Type B pancreatic cell (in vitro differentiated cells): ENCODE measurements at regions not wholly inside any gene's neighbourhood (a gene's known extent, or its start where the extent isn't known, plus 50 kb on each side); places are given as distances from the start of the nearest gene placed in this dataset.

Source experiments
- DNase-seq: peaks from one replicate; pipeline ENCODE4 v3.0.0; 2021; ENCODE audit warnings: mixed read lengths; ENCODE audit not compliant: unreplicated experiment; ENCODE audit errors: extremely low spot score
- H3K27ac Mint-ChIP-seq: 2 replicates; pipeline ENCODE4 v1.8.0; 2021; ENCODE audit warnings: mild to moderate bottlenecking, mixed read lengths
- H3K27me3 Mint-ChIP-seq: 2 replicates; pipeline ENCODE4 v1.8.0; 2021; ENCODE audit warnings: mixed read lengths
- H3K36me3 Mint-ChIP-seq: 2 replicates; pipeline ENCODE4 v1.8.0; 2021; ENCODE audit warnings: mixed read lengths
- H3K4me1 Mint-ChIP-seq: one replicate; pipeline ENCODE4 v1.8.0; 2021; ENCODE audit warnings: mixed read lengths; ENCODE audit not compliant: unreplicated experiment
- H3K4me3 Mint-ChIP-seq: 2 replicates; pipeline ENCODE4 v1.8.0; 2021; ENCODE audit warnings: mild to moderate bottlenecking, mixed read lengths
- H3K9me3 Mint-ChIP-seq: 2 replicates; pipeline ENCODE4 v1.8.0; 2021; ENCODE audit warnings: mixed read lengths
- TF ChIP-seq, protein P1 (sequence below): fragments of 200-600 bp; sonication (generic); conservative IDR thresholded peaks from 2 replicates; pipeline ENCODE4 v1.5.0; 2021; ENCODE audit warnings: antibody characterized with exemption, mild to moderate bottlenecking

DNA sequence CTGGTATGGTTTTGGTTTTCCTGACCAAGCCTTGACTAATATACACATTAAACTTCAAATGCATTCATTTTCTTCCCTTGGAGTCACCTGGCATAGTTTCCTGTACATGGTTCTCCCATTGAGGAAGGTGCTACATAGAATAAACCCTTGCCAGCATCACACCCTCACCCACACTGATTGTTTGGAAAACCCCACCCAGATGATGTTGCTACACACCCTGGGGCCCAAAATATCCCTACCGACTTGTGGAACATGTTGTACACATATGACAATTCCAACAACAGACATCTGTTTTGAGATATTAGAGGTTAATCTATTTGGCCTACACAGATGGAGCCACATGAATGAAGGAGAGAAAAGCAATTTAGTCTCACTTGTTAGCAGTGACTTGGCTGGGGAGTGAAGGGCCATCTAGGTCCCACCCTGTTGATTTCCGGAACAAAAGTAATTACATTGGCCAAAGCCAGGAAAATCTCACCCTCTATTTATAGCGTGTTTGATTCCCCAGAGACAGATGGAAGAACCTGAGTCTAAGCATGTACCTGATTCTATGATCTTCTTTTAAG lies 606.0 kb upstream of the BTBD3 start:
- no peaks in the 10 kb centered on the region for H3K9me3 Mint-ChIP-seq
- no peaks in the 10 kb centered on the region for H3K27me3 Mint-ChIP-seq
- H3K4me1 Mint-ChIP-seq = no peaks in the 10 kb centered on the region
- no peak overlapping the region for H3K27ac Mint-ChIP-seq
- H3K4me3 Mint-ChIP-seq = no peak overlapping the region
- H3K36me3 Mint-ChIP-seq = no peaks in the 10 kb centered on the region
- TF ChIP-seq, protein P1, sequence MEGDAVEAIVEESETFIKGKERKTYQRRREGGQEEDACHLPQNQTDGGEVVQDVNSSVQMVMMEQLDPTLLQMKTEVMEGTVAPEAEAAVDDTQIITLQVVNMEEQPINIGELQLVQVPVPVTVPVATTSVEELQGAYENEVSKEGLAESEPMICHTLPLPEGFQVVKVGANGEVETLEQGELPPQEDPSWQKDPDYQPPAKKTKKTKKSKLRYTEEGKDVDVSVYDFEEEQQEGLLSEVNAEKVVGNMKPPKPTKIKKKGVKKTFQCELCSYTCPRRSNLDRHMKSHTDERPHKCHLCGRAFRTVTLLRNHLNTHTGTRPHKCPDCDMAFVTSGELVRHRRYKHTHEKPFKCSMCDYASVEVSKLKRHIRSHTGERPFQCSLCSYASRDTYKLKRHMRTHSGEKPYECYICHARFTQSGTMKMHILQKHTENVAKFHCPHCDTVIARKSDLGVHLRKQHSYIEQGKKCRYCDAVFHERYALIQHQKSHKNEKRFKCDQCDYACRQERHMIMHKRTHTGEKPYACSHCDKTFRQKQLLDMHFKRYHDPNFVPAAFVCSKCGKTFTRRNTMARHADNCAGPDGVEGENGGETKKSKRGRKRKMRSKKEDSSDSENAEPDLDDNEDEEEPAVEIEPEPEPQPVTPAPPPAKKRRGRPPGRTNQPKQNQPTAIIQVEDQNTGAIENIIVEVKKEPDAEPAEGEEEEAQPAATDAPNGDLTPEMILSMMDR = no peak
- DNase-seq = no peak

DNA sequence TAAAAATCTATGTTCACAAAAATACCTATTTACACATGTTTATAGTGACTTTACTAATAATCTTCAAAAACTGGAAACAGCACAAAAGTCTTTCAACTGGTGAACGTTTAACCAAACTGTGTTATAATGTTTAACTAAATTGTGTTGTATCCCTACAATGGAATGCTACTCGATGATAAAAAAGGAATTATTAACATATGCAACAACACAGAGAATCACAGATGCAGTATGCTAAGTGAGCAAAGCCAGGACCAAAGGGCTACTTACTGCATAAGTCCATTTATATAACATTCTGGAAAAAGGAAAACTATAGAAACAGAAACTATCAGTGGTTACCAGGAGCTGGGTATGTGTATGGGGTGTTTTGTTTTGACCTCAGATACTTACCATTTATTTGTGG lies 602.2 kb upstream of the BTBD3 start:
- TF ChIP-seq, protein P1 = no peak
- Mint-ChIP-seq H3K27me3 (no peaks in the 10 kb centered on the region), H3K9me3 (peaks cover 12% of the 10 kb centered on the region), H3K36me3 (no peaks in the 10 kb centered on the region), H3K27ac (no peak overlapping the region), H3K4me3 (no peak overlapping the region), H3K4me1 (no peaks in the 10 kb centered on the region)
- no peak for DNase-seq

DNA sequence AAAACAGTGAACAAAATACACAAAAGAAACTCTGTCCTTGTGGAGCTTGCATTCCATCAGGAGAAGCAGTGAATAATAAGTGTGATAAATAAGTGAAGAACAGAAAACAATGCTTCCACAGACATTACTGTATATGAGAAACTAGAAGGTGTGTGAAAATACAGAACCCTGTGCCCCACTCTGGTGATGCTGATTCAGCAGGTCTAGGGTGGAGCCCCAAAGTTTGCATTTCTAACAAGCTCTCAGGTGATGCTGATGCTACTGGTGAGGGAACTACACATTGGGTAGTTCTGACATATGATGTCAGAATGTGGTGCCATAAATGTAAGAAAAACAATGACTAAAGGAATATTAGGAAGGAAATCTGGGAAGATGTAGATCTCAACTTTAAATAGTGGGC lies 601.4 kb upstream of the BTBD3 start:
- Mint-ChIP-seq H3K4me1 (no peaks in the 10 kb centered on the region), H3K4me3 (no peak overlapping the region), H3K36me3 (no peaks in the 10 kb centered on the region), H3K9me3 (peaks cover 12% of the 10 kb centered on the region), H3K27ac (no peak overlapping the region), H3K27me3 (no peaks in the 10 kb centered on the region)
- TF ChIP-seq, protein P1 = no peak
- DNase-seq = no peak

DNA sequence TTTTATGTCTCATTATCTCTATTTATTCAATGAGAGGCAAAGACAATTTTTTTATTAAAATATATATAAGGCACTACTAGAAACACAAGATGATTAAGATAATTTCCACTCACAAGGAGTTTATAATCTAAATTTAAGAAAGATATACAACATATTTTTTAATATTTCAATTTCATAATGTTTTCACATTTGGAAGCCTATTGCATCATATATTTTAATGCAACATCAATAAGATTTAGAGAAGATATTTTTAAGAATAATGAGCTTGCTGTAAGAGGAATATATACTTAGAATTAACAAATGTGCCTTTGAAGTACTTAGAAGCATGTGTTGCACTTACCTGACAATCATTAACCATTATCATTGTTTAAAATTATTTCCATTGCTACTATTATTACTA lies 597.7 kb upstream of the BTBD3 start:
- no peak for DNase-seq
- Mint-ChIP-seq H3K27ac (no peak overlapping the region), H3K36me3 (no peaks in the 10 kb centered on the region), H3K4me1 (no peaks in the 10 kb centered on the region), H3K27me3 (no peaks in the 10 kb centered on the region), H3K4me3 (no peak overlapping the region), H3K9me3 (peaks cover 12% of the 10 kb centered on the region)
- TF ChIP-seq, protein P1 = no peak

DNA sequence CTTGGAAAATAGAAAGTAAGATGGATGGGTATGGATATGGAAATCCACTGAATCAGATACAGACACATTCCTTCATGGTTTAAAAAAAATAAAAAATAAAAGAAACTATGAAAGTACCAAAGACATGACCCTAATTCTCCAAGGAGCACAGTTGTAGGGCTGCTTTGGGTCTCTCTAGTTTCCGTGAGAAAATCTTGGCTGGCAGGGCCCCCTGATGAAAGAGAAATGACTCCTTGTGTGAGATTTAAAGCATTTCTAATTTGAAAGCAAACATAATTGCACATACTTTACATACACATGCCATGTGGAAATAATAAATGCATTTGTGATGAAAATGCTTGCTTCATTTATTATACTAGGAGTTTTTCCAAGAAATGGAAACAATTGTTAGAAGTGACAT lies 593.9 kb upstream of the BTBD3 start:
- Mint-ChIP-seq H3K36me3 (no peaks in the 10 kb centered on the region), H3K27me3 (no peaks in the 10 kb centered on the region), H3K27ac (no peak overlapping the region), H3K4me1 (peaks cover 1% of the 10 kb centered on the region), H3K9me3 (peaks cover 7% of the 10 kb centered on the region), H3K4me3 (no peak overlapping the region)
- no peak for DNase-seq
- TF ChIP-seq, protein P1 = no peak

DNA sequence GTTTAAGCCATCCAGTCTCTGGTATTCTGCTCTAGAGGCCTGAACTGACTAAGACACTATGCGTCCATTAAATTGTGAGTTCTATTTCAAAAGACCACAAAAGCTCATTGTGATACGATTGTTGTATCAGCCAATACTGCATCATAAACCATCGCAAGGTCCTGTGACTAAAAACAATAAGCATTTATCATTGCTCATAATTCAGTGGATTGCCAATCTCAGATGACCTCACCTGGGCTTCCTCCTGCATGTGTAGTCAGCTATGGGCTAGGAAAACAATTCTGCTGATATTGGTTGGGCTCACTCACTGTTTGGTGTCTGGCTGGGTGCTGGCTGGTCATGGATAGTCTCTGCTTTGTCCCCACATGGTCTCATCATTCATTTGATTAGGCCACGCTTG lies 592.7 kb upstream of the BTBD3 start:
- Mint-ChIP-seq H3K27me3 (no peaks in the 10 kb centered on the region), H3K4me1 (peaks cover 8% of the 10 kb centered on the region), H3K27ac (no peak overlapping the region), H3K36me3 (no peaks in the 10 kb centered on the region), H3K4me3 (no peak overlapping the region), H3K9me3 (peaks cover 6% of the 10 kb centered on the region)
- DNase-seq = no peak
- TF ChIP-seq, protein P1 = no peak
